Mesenchymal stem cell (in vitro differentiated cells and primary cell): ENCODE measurements at regions not wholly inside any gene's neighbourhood (a gene's known extent, or its start where the extent isn't known, plus 50 kb on each side); places are given as distances from the start of the nearest gene placed in this dataset.

Source experiments
- DNase-seq: peaks from one replicate; pipeline ENCODE4 v3.0.0-alpha.2; 2013
- H2AFZ ChIP-seq: one replicate; pipeline ENCODE4 v1.6.1; 2013; ENCODE audit warnings: low read depth, mild to moderate bottlenecking, control low read depth, inconsistent platforms, low read length, moderate library complexity
- H2AK5ac ChIP-seq: 2 replicates; pipeline ENCODE4 v1.6.1; 2013; ENCODE audit warnings: low read length, moderate library complexity, mild to moderate bottlenecking, inconsistent platforms; ENCODE audit not compliant: severe bottlenecking
- H2BK120ac ChIP-seq: one replicate; pipeline ENCODE4 v1.6.1; 2013; ENCODE audit warnings: low read depth, mild to moderate bottlenecking, inconsistent platforms, low read length, moderate library complexity
- H2BK12ac ChIP-seq, 2 experiments: one replicate each; pipeline ENCODE4 v1.6.1; 2013; ENCODE audit warnings: inconsistent platforms in 2 of 2, low read length in 2 of 2, mild to moderate bottlenecking in 2 of 2, moderate library complexity in 2 of 2, control low read depth in 1 of 2
- H2BK15ac ChIP-seq: one replicate; pipeline ENCODE4 v1.6.1; 2013; ENCODE audit warnings: mild to moderate bottlenecking, low read depth, inconsistent platforms; ENCODE audit not compliant: poor library complexity, severe bottlenecking
- H2BK5ac ChIP-seq: 2 replicates; pipeline ENCODE4 v1.6.1; 2013; ENCODE audit warnings: low read depth, mild to moderate bottlenecking, low read length, control low read depth, inconsistent platforms; ENCODE audit not compliant: poor library complexity, severe bottlenecking
- H3K14ac ChIP-seq, 2 experiments: one replicate each; pipeline ENCODE4 v1.6.1; 2013; ENCODE audit warnings: inconsistent platforms in 2 of 2, low read length in 2 of 2, control low read depth in 1 of 2, mild to moderate bottlenecking in 1 of 2, moderate library complexity in 1 of 2
- H3K18ac ChIP-seq, 2 experiments: one replicate each; pipeline ENCODE4 v1.6.1; 2013; ENCODE audit warnings: inconsistent platforms in 2 of 2, low read length in 2 of 2, control low read depth in 1 of 2, low read depth in 1 of 2, mild to moderate bottlenecking in 1 of 2
- H3K23ac ChIP-seq, 2 experiments: one replicate each; pipeline ENCODE4 v1.6.1; 2013; ENCODE audit warnings: inconsistent platforms in 2 of 2, low read length in 2 of 2, mild to moderate bottlenecking in 2 of 2, moderate library complexity in 2 of 2, control low read depth in 1 of 2
- H3K27ac ChIP-seq: 2 replicates; pipeline ENCODE4 v1.5.1; 2013; ENCODE audit warnings: mild to moderate bottlenecking, moderate library complexity, low read length, control low read depth, inconsistent platforms; ENCODE audit not compliant: poor library complexity, severe bottlenecking
- H3K27me3 ChIP-seq, 2 experiments: 2 replicates each; pipeline versions ENCODE4 v1.6.1 to v1.7.0; 2013; ENCODE audit warnings: low read length in 2 of 2, mild to moderate bottlenecking in 2 of 2, moderate library complexity in 2 of 2, control low read depth in 1 of 2, inconsistent platforms in 1 of 2; ENCODE audit not compliant: control insufficient read depth in 1 of 2, insufficient read depth in 1 of 2
- H3K36me3 ChIP-seq, 2 experiments: 2 replicates each; pipeline versions ENCODE4 v1.6.1 to v1.7.0; 2013; ENCODE audit warnings: low read length in 2 of 2, control low read depth in 1 of 2, inconsistent platforms in 1 of 2, low read depth in 1 of 2, mild to moderate bottlenecking in 1 of 2; ENCODE audit not compliant: insufficient read depth in 2 of 2, control insufficient read depth in 1 of 2
- H3K4ac ChIP-seq, 2 experiments: one replicate each; pipeline ENCODE4 v1.6.1; 2013; ENCODE audit warnings: inconsistent platforms in 2 of 2, low read length in 2 of 2, mild to moderate bottlenecking in 2 of 2, moderate library complexity in 2 of 2, control low read depth in 1 of 2, low read depth in 1 of 2
- H3K4me1 ChIP-seq: 2 replicates; pipeline ENCODE4 v1.6.1; 2013; ENCODE audit warnings: low read depth, low read length, control low read depth; ENCODE audit not compliant: control insufficient read depth, insufficient read depth
- H3K4me2 ChIP-seq: 2 replicates; pipeline ENCODE4 v1.6.1; 2013; ENCODE audit warnings: low read length, mild to moderate bottlenecking, inconsistent platforms; ENCODE audit not compliant: poor library complexity, severe bottlenecking
- H3K4me3 ChIP-seq, 2 experiments: 2 replicates each; pipeline versions ENCODE4 v1.5.1 to v1.7.0; 2013; ENCODE audit warnings: low read length in 2 of 2, mild to moderate bottlenecking in 2 of 2, control low read depth in 1 of 2, low read depth in 1 of 2; ENCODE audit not compliant: insufficient read depth in 1 of 2
- H3K79me1 ChIP-seq: replicated peaks from 2 replicates; pipeline ENCODE4 v1.6.1; 2013; ENCODE audit warnings: mild to moderate bottlenecking, control low read depth, low read length, inconsistent platforms; ENCODE audit not compliant: poor library complexity, severe bottlenecking
- H3K9ac ChIP-seq: 2 replicates; pipeline ENCODE4 v1.7.0; 2013; ENCODE audit warnings: mild to moderate bottlenecking, low read length, moderate library complexity
- H3K9me3 ChIP-seq: 2 replicates; pipeline ENCODE4 v1.7.0; 2013; ENCODE audit warnings: mild to moderate bottlenecking, low read length; ENCODE audit not compliant: control insufficient read depth
- H4K8ac ChIP-seq: one replicate; pipeline ENCODE4 v1.6.1; 2013; ENCODE audit warnings: inconsistent platforms, mild to moderate bottlenecking, low read length, moderate library complexity
- H4K91ac ChIP-seq: one replicate; pipeline ENCODE4 v1.6.1; 2013; ENCODE audit warnings: mild to moderate bottlenecking, low read length, inconsistent platforms
- WGBS: methylation state at CpG from one replicate; pipeline ENCODE4 v1.1.7; 2013; ENCODE audit warnings: mixed read lengths; 5-methylcytosine and 5-hydroxymethylcytosine counted together

DNA sequence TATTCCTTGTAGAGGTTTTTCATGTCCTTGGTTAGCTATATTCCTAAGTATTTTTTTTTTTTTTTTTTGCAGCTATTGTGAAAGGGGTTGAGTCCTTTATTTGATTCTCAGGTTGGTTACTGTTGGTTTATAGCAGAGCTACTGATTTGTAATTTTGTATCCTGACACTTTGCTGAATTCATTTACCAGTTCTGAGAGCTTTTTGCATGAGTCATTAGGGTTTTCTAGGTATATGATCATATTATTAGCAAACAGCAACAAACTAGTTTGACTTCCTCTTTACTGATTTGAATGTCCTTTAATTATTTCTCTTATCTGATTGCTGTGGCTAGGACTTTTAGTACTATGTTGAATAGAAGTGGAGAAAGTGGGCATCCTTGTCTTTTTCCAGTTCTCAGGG lies 737.4 kb downstream of the ZNF385D start:
- H3K79me1 ChIP-seq, result no peaks in the 10 kb centered on the region
- H4K91ac ChIP-seq, result no peak overlapping the region
- H3K4ac ChIP-seq, result no peak overlapping the region
- H3K18ac ChIP-seq, result no peak overlapping the region
- no peak for DNase-seq
- no peaks in the 10 kb centered on the region for H3K36me3 ChIP-seq
- no peak overlapping the region for H2BK15ac ChIP-seq
- H2BK12ac ChIP-seq, result no peak overlapping the region
- peaks cover 3% of the 10 kb centered on the region for H3K9me3 ChIP-seq
- no peak overlapping the region for H2AFZ ChIP-seq
- H2BK5ac ChIP-seq, result no peak overlapping the region
- no peak overlapping the region for H3K14ac ChIP-seq
- no peak overlapping the region for H2AK5ac ChIP-seq
- H3K27me3 ChIP-seq, result no peaks in the 10 kb centered on the region
- no peak overlapping the region for H3K4me3 ChIP-seq
- no peak overlapping the region for H2BK120ac ChIP-seq
- H3K27ac ChIP-seq, result no peak overlapping the region
- H3K4me1 ChIP-seq, result no peaks in the 10 kb centered on the region
- no peak overlapping the region for H4K8ac ChIP-seq
- H3K4me2 ChIP-seq, result no peak overlapping the region
- H3K23ac ChIP-seq, result no peak overlapping the region
- H3K9ac ChIP-seq, result no peak overlapping the region

DNA sequence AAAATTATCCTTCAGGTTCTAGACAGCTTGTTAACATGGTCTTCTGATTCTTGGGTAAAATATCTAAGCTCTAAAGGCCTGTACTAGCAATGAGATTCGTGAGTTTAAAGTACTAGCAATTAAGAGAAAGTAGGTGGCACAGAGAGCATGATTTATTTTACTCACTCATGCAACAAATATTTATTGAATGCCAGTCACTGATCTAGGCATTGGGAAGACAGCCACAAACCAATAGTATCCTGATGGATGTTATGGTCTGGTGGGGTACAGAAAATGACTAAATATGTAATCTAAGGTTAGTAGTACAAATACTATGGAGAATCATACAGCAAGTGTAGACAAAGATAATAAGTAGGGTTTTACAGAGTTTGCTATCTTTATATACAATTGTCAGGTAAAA lies 751.3 kb downstream of the ZNF385D start:
- Histone ChIP-seq H3K79me1 (no peaks in the 10 kb centered on the region), H2AK5ac (no peak overlapping the region), H2BK120ac (no peak overlapping the region), H3K4me3 (no peak overlapping the region), H3K27ac (no peak overlapping the region), H4K91ac (no peak overlapping the region), H3K36me3 (no peaks in the 10 kb centered on the region), H2BK15ac (no peak overlapping the region), H2BK12ac (no peak overlapping the region), H3K4ac (no peak overlapping the region), H3K4me2 (no peak overlapping the region), H3K9ac (no peak overlapping the region), H3K23ac (no peak overlapping the region), H4K8ac (no peak overlapping the region), H2AFZ (no peak overlapping the region), H3K14ac (no peak overlapping the region), H3K18ac (no peak overlapping the region), H3K4me1 (no peaks in the 10 kb centered on the region), H2BK5ac (no peak overlapping the region), H3K27me3 (no peaks in the 10 kb centered on the region), H3K9me3 (no peaks in the 10 kb centered on the region)
- no peak for DNase-seq
- no CpG with 5 or more reads among the region's 1 CpG for WGBS

DNA sequence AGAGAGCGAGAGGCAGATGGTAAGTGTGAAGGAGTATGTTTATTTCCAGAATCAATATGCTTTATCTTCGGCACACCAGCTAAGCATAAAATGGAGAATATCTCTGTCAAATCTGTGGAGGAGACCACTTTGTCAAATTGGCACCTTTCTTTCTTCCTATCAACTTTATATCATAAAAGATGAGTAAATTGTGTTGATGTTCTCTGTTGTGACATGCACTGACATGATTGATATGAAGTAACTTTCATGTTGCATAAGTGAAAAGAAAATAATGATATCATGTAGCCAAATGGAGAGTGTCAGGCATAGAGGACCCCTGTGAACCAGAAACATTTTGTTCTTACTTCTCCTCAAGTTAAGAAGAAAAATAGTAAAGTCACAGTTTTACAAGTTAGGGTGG lies 753.8 kb downstream of the ZNF385D start:
- no peak overlapping the region for H4K8ac ChIP-seq
- no peak overlapping the region for H2AK5ac ChIP-seq
- no peak overlapping the region for H3K4ac ChIP-seq
- H2BK12ac ChIP-seq, result no peak overlapping the region
- H3K27me3 ChIP-seq, result no peaks in the 10 kb centered on the region
- no peaks in the 10 kb centered on the region for H3K36me3 ChIP-seq
- no peak overlapping the region for H3K4me3 ChIP-seq
- H2BK120ac ChIP-seq, result no peak overlapping the region
- no CpG with 5 or more reads among the region's 2 CpGs for WGBS
- no peak overlapping the region for H2AFZ ChIP-seq
- H3K79me1 ChIP-seq, result no peaks in the 10 kb centered on the region
- H3K27ac ChIP-seq, result no peak overlapping the region
- H3K9ac ChIP-seq, result no peak overlapping the region
- H3K4me2 ChIP-seq, result no peak overlapping the region
- no peak overlapping the region for H3K14ac ChIP-seq
- no peak overlapping the region for H3K18ac ChIP-seq
- H2BK15ac ChIP-seq, result no peak overlapping the region
- no peak overlapping the region for H3K23ac ChIP-seq
- no peak overlapping the region for H4K91ac ChIP-seq
- H3K9me3 ChIP-seq, result no peaks in the 10 kb centered on the region
- no peaks in the 10 kb centered on the region for H3K4me1 ChIP-seq
- H2BK5ac ChIP-seq, result no peak overlapping the region
- DNase-seq, result no peak

DNA sequence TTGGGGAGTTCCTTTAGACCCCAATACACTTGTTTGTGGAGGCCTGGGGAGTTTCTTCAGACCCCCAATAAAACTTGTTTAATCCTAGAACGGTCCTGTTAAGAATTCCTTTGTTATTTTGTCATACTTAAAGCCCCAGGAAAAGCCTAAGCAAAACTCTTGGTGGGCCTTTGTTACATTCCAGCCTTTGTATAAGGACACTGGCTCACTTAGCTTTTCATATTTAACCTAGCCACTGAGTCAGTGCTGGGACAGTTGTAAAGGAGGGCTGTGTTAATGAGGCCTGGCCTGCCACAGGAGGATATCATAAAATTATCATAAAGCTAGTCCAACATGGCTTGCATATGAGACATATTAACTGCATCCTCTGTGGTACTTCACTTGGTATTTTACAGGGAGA lies 760.1 kb downstream of the ZNF385D start:
- Histone ChIP-seq H3K4ac (no peak overlapping the region), H2AK5ac (no peak overlapping the region), H2BK5ac (no peak overlapping the region), H3K36me3 (no peaks in the 10 kb centered on the region), H3K27ac (no peak overlapping the region), H3K9ac (no peak overlapping the region), H3K4me2 (no peak overlapping the region), H2BK12ac (no peak overlapping the region), H2BK15ac (no peak overlapping the region), H4K8ac (no peak overlapping the region), H3K27me3 (no peaks in the 10 kb centered on the region), H3K14ac (no peak overlapping the region), H3K79me1 (no peaks in the 10 kb centered on the region), H3K18ac (no peak overlapping the region), H3K4me1 (no peaks in the 10 kb centered on the region), H3K23ac (no peak overlapping the region), H2AFZ (no peak overlapping the region), H2BK120ac (no peak overlapping the region), H3K4me3 (no peak overlapping the region), H3K9me3 (no peaks in the 10 kb centered on the region), H4K91ac (no peak overlapping the region)
- WGBS, result 31% methylated on average over 1 of the region's 1 CpG
- DNase-seq, result no peak
